PC-3 (cell line): ENCODE measurements at regions not wholly inside any gene's neighbourhood (a gene's known extent, or its start where the extent isn't known, plus 50 kb on each side); places are given as distances from the start of the nearest gene placed in this dataset.

ENCODE experiments used
- CTCF ChIP-seq: fragments of 300-600 bp; sonication (generic); conservative IDR thresholded peaks from 2 replicates; pipeline ENCODE4 v1.5.1; 2017; ENCODE audit warnings: antibody characterized with exemption, low read depth, mild to moderate bottlenecking, low read length
- EZH2 ChIP-seq: fragments of 300-600 bp; sonication (generic); IDR thresholded peaks from one replicate; pipeline ENCODE4 v1.6.1; 2017; ENCODE audit warnings: antibody characterized with exemption, mild to moderate bottlenecking, low read length; ENCODE audit not compliant: unreplicated experiment
- EZH2phosphoT487 ChIP-seq: fragments of 300-600 bp; sonication (generic); IDR thresholded peaks from 2 replicates; pipeline ENCODE4 v1.6.1; 2018; ENCODE audit warnings: mild to moderate bottlenecking, antibody characterized with exemption, low read length, borderline replicate concordance

- TF ChIP-seq CTCF, result no peak
- no peak for TF ChIP-seq EZH2
- TF ChIP-seq EZH2phosphoT487, result no peak
Measured at GRCh38 chr16:9338068-9338467, 246.6 kb downstream of the HAPSTR1 start.
